ENCODE measurements at regions not wholly inside any gene's neighbourhood (a gene's known extent, or its start where the extent isn't known, plus 50 kb on each side); places are given as distances from the start of the nearest gene placed in this dataset.

DNA sequence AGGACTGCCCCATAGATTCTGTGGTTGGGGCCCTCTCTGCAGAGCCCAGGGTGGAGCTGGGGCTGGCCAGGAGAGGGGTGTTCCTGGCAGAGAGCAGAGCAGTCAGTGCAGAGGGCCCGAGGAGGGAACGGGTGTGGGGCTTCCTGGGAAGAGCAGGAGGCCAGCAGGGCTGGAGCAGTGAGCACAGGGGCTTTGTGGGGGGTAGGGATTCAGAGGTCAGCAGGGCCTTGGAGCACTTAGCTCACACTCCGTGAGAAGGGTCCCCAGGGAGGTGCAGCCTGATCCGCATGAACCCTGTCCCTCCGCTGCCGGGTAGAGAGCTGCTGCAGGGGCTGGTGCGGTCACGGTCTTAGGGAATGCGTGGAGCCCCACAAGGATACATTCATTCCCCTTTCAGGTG, 113.0 kb upstream of the CIBAR2 start:
- H3K9me3 ChIP-seq: no peaks in the 10 kb centered on the region
- no peak overlapping the region for H3K27ac ChIP-seq
- TF ChIP-seq, protein P1, sequence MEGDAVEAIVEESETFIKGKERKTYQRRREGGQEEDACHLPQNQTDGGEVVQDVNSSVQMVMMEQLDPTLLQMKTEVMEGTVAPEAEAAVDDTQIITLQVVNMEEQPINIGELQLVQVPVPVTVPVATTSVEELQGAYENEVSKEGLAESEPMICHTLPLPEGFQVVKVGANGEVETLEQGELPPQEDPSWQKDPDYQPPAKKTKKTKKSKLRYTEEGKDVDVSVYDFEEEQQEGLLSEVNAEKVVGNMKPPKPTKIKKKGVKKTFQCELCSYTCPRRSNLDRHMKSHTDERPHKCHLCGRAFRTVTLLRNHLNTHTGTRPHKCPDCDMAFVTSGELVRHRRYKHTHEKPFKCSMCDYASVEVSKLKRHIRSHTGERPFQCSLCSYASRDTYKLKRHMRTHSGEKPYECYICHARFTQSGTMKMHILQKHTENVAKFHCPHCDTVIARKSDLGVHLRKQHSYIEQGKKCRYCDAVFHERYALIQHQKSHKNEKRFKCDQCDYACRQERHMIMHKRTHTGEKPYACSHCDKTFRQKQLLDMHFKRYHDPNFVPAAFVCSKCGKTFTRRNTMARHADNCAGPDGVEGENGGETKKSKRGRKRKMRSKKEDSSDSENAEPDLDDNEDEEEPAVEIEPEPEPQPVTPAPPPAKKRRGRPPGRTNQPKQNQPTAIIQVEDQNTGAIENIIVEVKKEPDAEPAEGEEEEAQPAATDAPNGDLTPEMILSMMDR (IDR thresholded peaks at IDR 0.05): no peak
- H3K4me1 ChIP-seq (ENCODE audit: control insufficient read depth in 1 of 2, insufficient read depth in 1 of 2, low read depth in 1 of 2, low read length in 1 of 2): no peaks in the 10 kb centered on the region
- peaks cover 8% of the 10 kb centered on the region for H3K27me3 ChIP-seq
- no peaks in the 10 kb centered on the region for H3K36me3 ChIP-seq
- H3K4me3 ChIP-seq (ENCODE audit: low read depth in 1 of 2, low read length in 1 of 2): no peak overlapping the region

DNA sequence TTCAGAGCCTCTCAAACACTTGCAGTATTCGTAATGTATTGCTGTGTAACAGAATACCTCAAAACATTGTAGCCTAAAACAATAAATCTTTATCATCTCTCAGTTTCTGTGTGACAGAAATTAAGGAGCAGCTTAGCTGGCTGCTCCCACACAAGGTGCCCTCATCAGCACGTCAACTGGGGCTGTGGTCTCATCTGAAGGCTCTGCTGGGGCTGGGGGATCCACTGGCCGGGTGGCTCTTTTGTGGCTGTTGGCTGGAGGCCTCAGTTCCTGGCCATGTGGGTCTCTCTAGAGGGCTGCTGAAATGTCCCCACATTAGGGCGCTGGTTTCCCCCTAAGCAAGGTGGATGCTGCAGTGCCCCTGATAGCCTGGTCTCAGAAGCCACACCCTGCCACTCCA, 113.4 kb upstream of the CIBAR2 start:
- Histone ChIP-seq H3K36me3 (no peaks in the 10 kb centered on the region), H3K4me1 (ENCODE audit: control insufficient read depth in 1 of 2, insufficient read depth in 1 of 2, low read depth in 1 of 2, low read length in 1 of 2) (no peaks in the 10 kb centered on the region), H3K27me3 (peaks cover 5% of the 10 kb centered on the region), H3K27ac (no peak overlapping the region), H3K4me3 (ENCODE audit: low read depth in 1 of 2, low read length in 1 of 2) (no peak overlapping the region), H3K9me3 (no peaks in the 10 kb centered on the region)
- TF ChIP-seq, protein P1 (IDR thresholded peaks at IDR 0.05): no peak

DNA sequence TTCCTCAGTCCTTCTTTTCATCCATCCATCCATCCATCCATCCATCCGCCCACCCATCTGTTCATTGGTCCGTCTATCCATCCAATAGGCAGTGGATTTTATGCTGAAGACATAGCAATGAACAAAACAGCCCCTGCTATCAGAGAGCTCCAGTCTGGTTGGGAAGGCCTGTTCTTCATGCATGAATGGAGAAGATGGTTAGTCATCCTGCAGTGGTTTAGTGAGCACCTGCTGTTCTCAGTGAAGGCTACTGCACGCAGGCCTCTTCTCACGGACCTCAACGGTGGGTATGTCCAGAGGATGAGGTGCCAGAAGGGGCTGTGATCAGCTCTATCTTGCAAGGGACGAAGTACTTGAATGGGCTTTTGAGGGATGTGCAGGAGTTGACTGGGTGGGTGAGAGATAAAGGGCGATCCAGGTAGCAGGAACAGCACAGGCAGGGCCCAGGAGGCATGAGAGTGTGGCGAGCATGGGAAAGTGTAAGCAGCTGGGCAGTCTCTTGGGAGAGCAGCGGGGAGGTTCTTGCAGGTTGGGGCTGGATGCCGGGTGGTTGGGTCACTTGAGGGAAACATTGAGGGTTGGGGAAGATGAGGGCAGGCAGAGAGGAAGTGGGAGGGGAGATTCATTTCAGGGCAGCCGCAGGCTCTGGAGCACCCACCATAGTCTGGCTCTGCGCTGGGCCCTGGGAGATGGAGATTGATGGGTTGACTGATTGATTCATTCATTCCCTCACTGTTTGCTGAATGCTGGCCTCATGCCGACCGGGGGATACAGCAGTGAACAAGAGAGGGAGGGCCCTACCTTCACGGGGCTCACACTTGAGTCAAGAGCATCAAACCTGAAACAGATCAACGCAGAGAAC, 115.0 kb upstream of the CIBAR2 start:
- no peaks in the 10 kb centered on the region for H3K4me1 ChIP-seq (ENCODE audit: control insufficient read depth in 1 of 2, insufficient read depth in 1 of 2, low read depth in 1 of 2, low read length in 1 of 2)
- no peak overlapping the region for H3K4me3 ChIP-seq (ENCODE audit: low read depth in 1 of 2, low read length in 1 of 2)
- peaks cover 13% of the 10 kb centered on the region for H3K27me3 ChIP-seq
- H3K9me3 ChIP-seq: no peaks in the 10 kb centered on the region
- no peak overlapping the region for H3K27ac ChIP-seq
- H3K36me3 ChIP-seq: no peaks in the 10 kb centered on the region
- TF ChIP-seq, protein P1 (IDR thresholded peaks at IDR 0.05): no peak

DNA sequence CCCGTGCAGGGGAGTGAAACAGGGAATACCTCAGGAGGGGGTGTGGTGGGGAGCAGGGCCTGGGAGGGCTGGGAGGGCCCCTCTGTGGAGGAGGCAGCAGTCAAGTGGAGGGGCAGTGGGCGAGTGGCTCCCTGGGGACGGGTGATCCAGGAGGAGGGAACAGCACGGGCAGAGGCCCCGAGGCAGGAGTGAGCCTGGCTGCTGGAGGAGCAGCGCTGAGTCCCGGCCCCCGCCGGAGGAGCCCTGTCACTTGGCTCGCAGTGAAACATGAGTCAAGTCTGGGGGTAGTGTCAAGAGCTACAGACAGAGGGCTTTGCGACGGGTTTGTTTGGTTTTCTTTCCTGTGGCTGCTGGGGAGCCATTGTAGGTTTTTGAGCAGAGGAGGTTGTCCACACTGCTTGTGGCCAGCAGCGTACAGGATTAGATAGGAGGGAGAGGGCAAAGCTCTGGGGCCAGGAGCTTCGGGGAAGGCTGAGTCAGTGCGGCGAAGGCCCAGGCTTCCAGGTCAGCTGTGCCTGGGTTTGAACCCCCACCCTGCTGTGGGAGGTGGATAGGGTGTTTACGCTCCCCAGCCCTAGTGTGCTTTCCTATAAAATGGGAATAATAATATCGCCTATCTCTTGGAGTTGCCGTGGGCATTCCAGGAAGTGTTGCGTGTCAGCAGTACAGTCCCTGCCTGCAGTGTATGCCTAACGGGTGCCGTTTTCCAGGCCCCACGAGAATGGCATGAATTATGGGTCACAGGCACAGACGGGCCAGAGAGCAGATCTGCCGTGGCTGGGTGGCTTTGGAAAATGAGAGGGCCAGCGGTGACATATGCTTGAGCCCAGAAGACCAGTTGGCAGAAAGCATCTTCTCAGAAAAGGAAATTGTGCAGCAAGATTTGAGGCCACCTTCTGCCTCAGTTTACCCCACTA, 115.9 kb upstream of the CIBAR2 start:
- H3K4me1 ChIP-seq (ENCODE audit: control insufficient read depth in 1 of 2, insufficient read depth in 1 of 2, low read depth in 1 of 2, low read length in 1 of 2): no peaks in the 10 kb centered on the region
- no peaks in the 10 kb centered on the region for H3K36me3 ChIP-seq
- H3K9me3 ChIP-seq: no peaks in the 10 kb centered on the region
- H3K4me3 ChIP-seq (ENCODE audit: low read depth in 1 of 2, low read length in 1 of 2): no peak overlapping the region
- no peak overlapping the region for H3K27ac ChIP-seq
- H3K27me3 ChIP-seq: peaks cover 21% of the 10 kb centered on the region
- TF ChIP-seq, protein P1 (IDR thresholded peaks at IDR 0.05): no peak

DNA sequence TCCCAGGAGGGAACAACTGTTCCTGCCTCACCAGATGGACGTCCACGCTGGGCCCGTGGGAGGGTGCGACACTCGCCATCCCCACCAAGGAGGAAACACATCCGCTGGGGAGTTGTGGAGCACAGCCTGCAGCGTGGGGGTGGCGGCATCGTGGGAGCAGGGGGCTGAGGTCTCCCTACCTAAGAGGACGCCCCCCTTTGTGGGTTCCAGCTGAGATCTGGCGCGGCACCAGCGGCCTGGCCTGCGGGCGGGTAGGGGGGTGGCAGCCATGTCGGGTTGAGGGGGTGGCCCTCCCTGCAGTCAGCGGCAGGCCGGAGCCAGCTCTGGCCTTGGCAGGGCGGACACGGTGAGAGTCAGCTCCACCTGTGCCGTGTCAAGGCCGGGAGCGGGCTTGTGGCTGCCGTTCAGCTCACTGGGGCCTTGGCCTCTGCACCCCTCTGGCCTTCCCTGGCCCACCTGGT, 116.7 kb upstream of the CIBAR2 start:
- TF ChIP-seq, protein P1 (IDR thresholded peaks at IDR 0.05): no peak
- Histone ChIP-seq H3K4me1 (ENCODE audit: control insufficient read depth in 1 of 2, insufficient read depth in 1 of 2, low read depth in 1 of 2, low read length in 1 of 2) (no peaks in the 10 kb centered on the region), H3K27me3 (peaks cover 29% of the 10 kb centered on the region), H3K36me3 (no peaks in the 10 kb centered on the region), H3K4me3 (ENCODE audit: low read depth in 1 of 2, low read length in 1 of 2) (no peak overlapping the region), H3K27ac (no peak overlapping the region), H3K9me3 (no peaks in the 10 kb centered on the region)
